ENCODE measurements at regions not wholly inside any gene's neighbourhood (a gene's known extent, or its start where the extent isn't known, plus 50 kb on each side); places are given as distances from the start of the nearest gene placed in this dataset.

DNA sequence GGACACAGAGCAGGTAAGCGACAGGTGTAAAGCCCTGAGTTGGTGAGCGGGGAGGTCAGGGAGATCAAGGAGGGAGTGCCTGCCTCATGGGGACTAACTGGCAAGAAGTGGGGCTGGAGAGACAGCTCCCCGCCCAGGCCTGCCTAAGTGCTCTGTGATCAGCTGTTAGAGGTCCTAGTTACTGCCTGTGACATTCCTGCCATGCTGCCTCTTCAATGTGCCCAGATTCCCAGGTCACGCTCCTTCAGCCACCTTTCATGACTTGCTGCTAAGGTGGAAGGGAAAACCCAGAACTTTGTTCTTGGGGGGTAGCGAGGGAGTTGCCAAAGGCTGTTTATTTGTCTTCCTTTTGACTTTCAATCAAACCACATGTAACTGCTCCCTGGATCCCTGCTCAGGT is 114.3 kb upstream of the ZNF438 start:
- WGBS, result 92% methylated on average over 5 of the region's 5 CpGs
- ATAC-seq, result no peak
- Histone ChIP-seq H3K27me3 (ENCODE audit: control insufficient read depth, insufficient read depth) (no peaks in the 10 kb centered on the region), H3K4me1 (ENCODE audit: control insufficient read depth, insufficient read depth, low read length) (peaks cover 3% of the 10 kb centered on the region), H3K9me3 (ENCODE audit: control insufficient read depth, low read length) (no peaks in the 10 kb centered on the region), H3K4me3 (ENCODE audit: low read length) (no peak overlapping the region), H3K27ac (ENCODE audit: low read length) (no peak overlapping the region)
- DNase-seq, result no peak
- intact Hi-C loops (cut with DNase I), result no loop called here

GRCh38 chr10:31146491-31147209 is 115.0 kb upstream of the ZNF438 start:
- no peaks in the 10 kb centered on the region for H3K27me3 ChIP-seq (ENCODE audit: control insufficient read depth, insufficient read depth)
- no peaks in the 10 kb centered on the region for H3K9me3 ChIP-seq (ENCODE audit: control insufficient read depth, low read length)
- H3K27ac ChIP-seq (ENCODE audit: low read length), result no peak overlapping the region
- ATAC-seq (peak; percentile 66 to 71), DNase-seq (peak; percentile 44 to 80 (median 77))
- peaks cover 3% of the 10 kb centered on the region for H3K4me1 ChIP-seq (ENCODE audit: control insufficient read depth, insufficient read depth, low read length)
- H3K4me3 ChIP-seq (ENCODE audit: low read length), result no peak overlapping the region
- intact Hi-C loops (cut with DNase I), result no loop called here
- 22% methylated on average over 21 of the region's 21 CpGs for WGBS

- Histone ChIP-seq H3K4me3 (ENCODE audit: low read length) (no peak overlapping the region), H3K27me3 (ENCODE audit: control insufficient read depth, insufficient read depth) (no peaks in the 10 kb centered on the region), H3K4me1 (ENCODE audit: control insufficient read depth, insufficient read depth, low read length) (peaks cover 3% of the 10 kb centered on the region), H3K27ac (ENCODE audit: low read length) (no peak overlapping the region), H3K9me3 (ENCODE audit: control insufficient read depth, low read length) (no peaks in the 10 kb centered on the region)
- ATAC-seq, result peak in 1 of 2 donors; percentile 60
- intact Hi-C loops (cut with DNase I), result no loop called here
- WGBS, result 47% methylated on average over 2 of the region's 2 CpGs
- DNase-seq, result no peak
Measured at GRCh38 chr10:31147210-31147608, 115.5 kb upstream of the ZNF438 start.

- Histone ChIP-seq H3K4me3 (ENCODE audit: low read length) (no peak overlapping the region), H3K9me3 (ENCODE audit: control insufficient read depth, low read length) (no peaks in the 10 kb centered on the region), H3K4me1 (ENCODE audit: control insufficient read depth, insufficient read depth, low read length) (peaks cover 10% of the 10 kb centered on the region), H3K27me3 (ENCODE audit: control insufficient read depth, insufficient read depth) (no peaks in the 10 kb centered on the region), H3K27ac (ENCODE audit: low read length) (no peak overlapping the region)
- WGBS, result 77% methylated on average over 4 of the region's 4 CpGs
- ATAC-seq (no peak), DNase-seq (no peak)
- intact Hi-C loops (cut with DNase I), result no loop called here
Measured at GRCh38 chr10:31148951-31149350, 117.3 kb upstream of the ZNF438 start.

GRCh38 chr10:31149835-31150512 is 118.3 kb upstream of the ZNF438 start:
- no peak overlapping the region for H3K27ac ChIP-seq (ENCODE audit: low read length)
- ATAC-seq (no peak), DNase-seq (no peak)
- H3K27me3 ChIP-seq (ENCODE audit: control insufficient read depth, insufficient read depth), result no peaks in the 10 kb centered on the region
- no peak overlapping the region for H3K4me3 ChIP-seq (ENCODE audit: low read length)
- no peaks in the 10 kb centered on the region for H3K9me3 ChIP-seq (ENCODE audit: control insufficient read depth, low read length)
- H3K4me1 ChIP-seq (ENCODE audit: control insufficient read depth, insufficient read depth, low read length), result peaks cover 10% of the 10 kb centered on the region
- intact Hi-C loops (cut with DNase I), result no loop called here
- WGBS, result 92% methylated on average over 8 of the region's 8 CpGs

DNA sequence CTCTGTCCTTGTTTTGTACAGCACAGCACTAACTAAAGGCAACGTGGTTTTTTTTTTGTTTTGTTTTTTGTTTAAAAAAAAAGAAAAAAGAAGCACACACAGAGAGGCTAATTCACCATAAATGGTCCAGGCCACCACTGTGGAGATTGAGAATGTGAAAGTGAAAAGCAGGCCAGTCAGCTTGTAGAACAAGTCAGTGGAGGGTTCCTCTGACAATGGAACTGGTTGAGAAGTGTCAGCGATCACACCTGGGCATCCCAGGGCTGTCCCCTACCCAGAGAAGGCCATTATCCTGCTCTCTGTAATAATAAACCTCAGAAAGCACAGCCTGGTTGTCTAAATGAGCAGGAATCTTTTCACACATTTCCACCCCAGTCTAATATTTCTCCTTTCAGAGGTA is 119.6 kb upstream of the ZNF438 start:
- Histone ChIP-seq H3K27me3 (ENCODE audit: control insufficient read depth, insufficient read depth) (no peaks in the 10 kb centered on the region), H3K27ac (ENCODE audit: low read length) (no peak overlapping the region), H3K4me1 (ENCODE audit: control insufficient read depth, insufficient read depth, low read length) (peaks cover 10% of the 10 kb centered on the region), H3K4me3 (ENCODE audit: low read length) (no peak overlapping the region), H3K9me3 (ENCODE audit: control insufficient read depth, low read length) (no peaks in the 10 kb centered on the region)
- ATAC-seq (no peak), DNase-seq (no peak)
- WGBS, result 68% methylated on average over 2 of the region's 2 CpGs
- intact Hi-C loops (cut with DNase I), result no loop called here

- H3K4me1 ChIP-seq (ENCODE audit: control insufficient read depth, insufficient read depth, low read length), result peaks cover 9% of the 10 kb centered on the region
- WGBS, result 8% methylated on average over 1 of the region's 1 CpG
- peak; percentile 60 to 65 for ATAC-seq
- DNase-seq, result no peak
- H3K27ac ChIP-seq (ENCODE audit: low read length), result no peak overlapping the region
- no peaks in the 10 kb centered on the region for H3K9me3 ChIP-seq (ENCODE audit: control insufficient read depth, low read length)
- intact Hi-C loops (cut with DNase I), result no loop called here
- no peaks in the 10 kb centered on the region for H3K27me3 ChIP-seq (ENCODE audit: control insufficient read depth, insufficient read depth)
- no peak overlapping the region for H3K4me3 ChIP-seq (ENCODE audit: low read length)
Measured at GRCh38 chr10:31152421-31153135, 120.9 kb upstream of the ZNF438 start.

DNA sequence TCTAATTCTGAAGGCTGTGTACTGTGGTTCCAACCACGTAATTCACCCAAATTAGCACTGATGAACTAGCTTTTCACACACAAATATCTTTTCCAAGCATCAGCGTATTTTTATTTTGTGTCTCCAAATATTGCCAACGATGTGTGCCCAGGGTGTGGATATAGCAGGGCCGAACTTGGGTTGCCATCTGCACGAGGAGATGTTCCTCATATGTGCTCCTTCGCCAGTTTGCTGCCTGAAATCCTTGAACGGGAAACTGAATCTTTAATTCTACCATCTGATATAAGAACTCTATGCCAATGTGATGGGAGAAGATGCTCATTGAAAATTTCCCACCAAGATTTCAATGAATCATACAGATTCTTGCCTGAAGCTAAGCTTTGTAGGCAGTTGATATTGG is 121.5 kb upstream of the ZNF438 start:
- DNase-seq, result no peak
- H3K27ac ChIP-seq (ENCODE audit: low read length), result no peak overlapping the region
- peaks cover 9% of the 10 kb centered on the region for H3K4me1 ChIP-seq (ENCODE audit: control insufficient read depth, insufficient read depth, low read length)
- no peaks in the 10 kb centered on the region for H3K9me3 ChIP-seq (ENCODE audit: control insufficient read depth, low read length)
- WGBS, result 86% methylated on average over 7 of the region's 7 CpGs
- no peaks in the 10 kb centered on the region for H3K27me3 ChIP-seq (ENCODE audit: control insufficient read depth, insufficient read depth)
- ATAC-seq, result no peak
- H3K4me3 ChIP-seq (ENCODE audit: low read length), result no peak overlapping the region
- intact Hi-C loops (cut with DNase I), result no loop called here

DNA sequence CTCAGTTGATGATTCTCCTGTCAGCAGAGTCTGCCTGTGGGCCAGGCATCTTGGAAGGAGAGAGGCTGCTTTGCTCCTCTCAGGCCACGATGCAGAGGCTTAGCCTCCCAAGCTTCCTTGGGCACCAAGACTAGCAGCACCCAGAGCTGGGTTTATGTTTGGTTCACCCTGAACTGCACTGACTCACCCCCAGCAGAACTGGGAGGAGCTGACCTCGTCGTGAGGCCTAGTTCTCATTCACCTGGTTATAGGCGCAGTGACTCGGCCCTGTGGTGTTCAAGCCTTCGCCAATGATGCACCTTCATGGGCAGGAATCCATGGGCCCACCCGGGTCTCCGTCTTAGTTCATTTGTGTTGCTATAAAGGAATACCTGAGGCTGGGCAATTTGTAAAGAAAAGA is 122.0 kb upstream of the ZNF438 start:
- intact Hi-C loops (cut with DNase I), result no loop called here
- 96% methylated on average over 8 of the region's 8 CpGs for WGBS
- Histone ChIP-seq H3K4me3 (ENCODE audit: low read length) (no peak overlapping the region), H3K4me1 (ENCODE audit: control insufficient read depth, insufficient read depth, low read length) (peaks cover 9% of the 10 kb centered on the region), H3K27me3 (ENCODE audit: control insufficient read depth, insufficient read depth) (no peaks in the 10 kb centered on the region), H3K27ac (ENCODE audit: low read length) (no peak overlapping the region), H3K9me3 (ENCODE audit: control insufficient read depth, low read length) (no peaks in the 10 kb centered on the region)
- ATAC-seq, result no peak
- no peak for DNase-seq

DNA sequence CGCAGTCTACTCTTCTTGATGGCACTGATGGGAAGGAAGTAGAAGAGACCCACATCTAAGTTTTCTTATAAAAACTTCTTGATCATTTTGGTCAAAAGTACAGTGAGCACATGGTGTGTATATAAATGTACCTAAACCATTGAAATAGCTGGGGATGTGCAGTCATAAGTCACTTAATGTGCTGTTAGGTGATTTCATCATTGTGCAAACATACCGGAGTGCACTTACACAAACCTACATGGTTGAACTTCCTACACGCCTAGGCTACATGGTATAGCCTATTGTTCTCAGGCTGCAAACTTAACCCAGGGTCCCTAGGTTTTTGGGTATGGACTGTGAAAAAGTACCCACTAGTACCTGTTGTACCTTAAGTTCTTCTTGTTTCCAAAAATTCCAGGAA is 123.3 kb upstream of the ZNF438 start:
- intact Hi-C loops (cut with DNase I), result no loop called here
- DNase-seq (no peak), ATAC-seq (no peak)
- Histone ChIP-seq H3K4me1 (ENCODE audit: control insufficient read depth, insufficient read depth, low read length) (peaks cover 9% of the 10 kb centered on the region), H3K4me3 (ENCODE audit: low read length) (no peak overlapping the region), H3K9me3 (ENCODE audit: control insufficient read depth, low read length) (no peaks in the 10 kb centered on the region), H3K27me3 (ENCODE audit: control insufficient read depth, insufficient read depth) (no peaks in the 10 kb centered on the region), H3K27ac (ENCODE audit: low read length) (no peak overlapping the region)
- WGBS, result 66% methylated on average over 3 of the region's 3 CpGs

Measured in right cardiac atrium (tissue), 5 donors.